KMS-11 (cell line): ENCODE measurements at regions not wholly inside any gene's neighbourhood (a gene's known extent, or its start where the extent isn't known, plus 50 kb on each side); places are given as distances from the start of the nearest gene placed in this dataset.

Source experiments
- H2AFZ ChIP-seq: fragments of 200-600 bp; sonication (generic); 2 replicates; pipeline ENCODE4 v1.6.1; 2016; ENCODE audit warnings: antibody characterized with exemption, mixed run types, low read depth
- H3K27ac ChIP-seq: fragments of 200-600 bp; sonication (generic); 2 replicates; pipeline ENCODE4 v1.6.1; 2016; ENCODE audit warnings: mild to moderate bottlenecking, mixed run types
- H3K27me3 ChIP-seq: fragments of 200-600 bp; sonication (generic); 2 replicates; pipeline ENCODE4 v1.6.1; 2017; ENCODE audit warnings: mild to moderate bottlenecking, low read depth, mixed run types, moderate library complexity; ENCODE audit not compliant: insufficient read depth
- H3K36me3 ChIP-seq: fragments of 200-600 bp; sonication (generic); 2 replicates; pipeline ENCODE4 v1.6.1; 2017; ENCODE audit warnings: mild to moderate bottlenecking, mixed run types; ENCODE audit not compliant: insufficient read depth
- H3K4me1 ChIP-seq: fragments of 200-600 bp; sonication (generic); 2 replicates; pipeline ENCODE4 v1.6.1; 2016; ENCODE audit warnings: mild to moderate bottlenecking, low read depth, mixed run types; ENCODE audit not compliant: poor library complexity, severe bottlenecking
- H3K4me2 ChIP-seq: fragments of 200-600 bp; sonication (generic); 2 replicates; pipeline ENCODE4 v1.7.0; 2016; ENCODE audit warnings: mild to moderate bottlenecking, mixed run types
- H3K4me3 ChIP-seq: fragments of 200-600 bp; sonication (generic); IDR thresholded peaks from 2 replicates; pipeline ENCODE4 v1.6.1; 2017; ENCODE audit warnings: low read depth, low read length, mixed read lengths; ENCODE audit not compliant: insufficient read depth
- H3K79me2 ChIP-seq: fragments of 200-600 bp; sonication (generic); 2 replicates; pipeline ENCODE4 v1.6.1; 2016; ENCODE audit warnings: low read depth, mixed run types; ENCODE audit not compliant: insufficient read depth
- H3K9ac ChIP-seq: fragments of 200-600 bp; sonication (generic); 2 replicates; pipeline ENCODE4 v1.6.1; 2016; ENCODE audit warnings: mild to moderate bottlenecking, mixed run types
- H4K20me1 ChIP-seq: fragments of 200-600 bp; sonication (generic); 2 replicates; pipeline ENCODE4 v1.6.1; 2016; ENCODE audit warnings: mild to moderate bottlenecking, mixed run types; ENCODE audit not compliant: insufficient read depth
- CTCF ChIP-seq: fragments of 200-600 bp; sonication (generic); conservative IDR thresholded peaks from 2 replicates; pipeline ENCODE4 v1.6.1; 2017; ENCODE audit warnings: low read depth, mild to moderate bottlenecking, antibody characterized with exemption, low read length, moderate library complexity, mixed read lengths

- Histone ChIP-seq H3K4me3 (no peak overlapping the region), H4K20me1 (no peaks in the 10 kb centered on the region), H3K4me2 (no peak overlapping the region), H3K27me3 (no peaks in the 10 kb centered on the region), H2AFZ (no peak overlapping the region), H3K27ac (no peak overlapping the region), H3K9ac (no peak overlapping the region), H3K79me2 (no peaks in the 10 kb centered on the region), H3K4me1 (no peaks in the 10 kb centered on the region), H3K36me3 (no peaks in the 10 kb centered on the region)
- no peak for TF ChIP-seq CTCF
Measured at GRCh38 chr7:18393465-18394118, 102.0 kb upstream of the HDAC9 start.

GRCh38 chr7:18395868-18396267, 99.7 kb upstream of the HDAC9 start:
- Histone ChIP-seq H4K20me1 (no peaks in the 10 kb centered on the region), H3K9ac (no peak overlapping the region), H3K27me3 (no peaks in the 10 kb centered on the region), H3K79me2 (no peaks in the 10 kb centered on the region), H3K4me3 (no peak overlapping the region), H2AFZ (no peak overlapping the region), H3K36me3 (no peaks in the 10 kb centered on the region), H3K4me2 (no peak overlapping the region), H3K4me1 (no peaks in the 10 kb centered on the region), H3K27ac (no peak overlapping the region)
- no peak for TF ChIP-seq CTCF

- Histone ChIP-seq H3K36me3 (no peaks in the 10 kb centered on the region), H3K4me3 (no peak overlapping the region), H3K27me3 (no peaks in the 10 kb centered on the region), H3K9ac (no peak overlapping the region), H2AFZ (no peak overlapping the region), H3K27ac (no peak overlapping the region), H3K79me2 (no peaks in the 10 kb centered on the region), H3K4me1 (no peaks in the 10 kb centered on the region), H3K4me2 (no peak overlapping the region), H4K20me1 (no peaks in the 10 kb centered on the region)
- TF ChIP-seq CTCF: no peak
Measured at GRCh38 chr7:18396953-18397352, 98.6 kb upstream of the HDAC9 start.

GRCh38 chr7:18399436-18400235, 95.9 kb upstream of the HDAC9 start:
- no peaks in the 10 kb centered on the region for H4K20me1 ChIP-seq
- no peak overlapping the region for H3K9ac ChIP-seq
- H3K4me1 ChIP-seq: no peaks in the 10 kb centered on the region
- H3K79me2 ChIP-seq: no peaks in the 10 kb centered on the region
- no peak for TF ChIP-seq CTCF
- no peak overlapping the region for H3K4me3 ChIP-seq
- H2AFZ ChIP-seq: no peak overlapping the region
- no peak overlapping the region for H3K4me2 ChIP-seq
- H3K27ac ChIP-seq: no peak overlapping the region
- H3K27me3 ChIP-seq: no peaks in the 10 kb centered on the region
- H3K36me3 ChIP-seq: no peaks in the 10 kb centered on the region
